MM.1S (cell line): ENCODE measurements at regions not wholly inside any gene's neighbourhood (a gene's known extent, or its start where the extent isn't known, plus 50 kb on each side); places are given as distances from the start of the nearest gene placed in this dataset.

Experiments used
- DNase-seq: peaks from one replicate; pipeline ENCODE4 v3.0.0-alpha.2; 2015
- H2AFZ ChIP-seq: fragments of 300-600 bp; sonication (generic); 2 replicates; pipeline ENCODE4 v1.6.0; 2016; ENCODE audit warnings: antibody characterized with exemption, low read length
- H3F3A ChIP-seq: fragments of 300-600 bp; sonication (generic); 2 replicates; pipeline ENCODE4 v1.6.1; 2016; ENCODE audit warnings: mild to moderate bottlenecking, antibody characterized with exemption, low read length, moderate library complexity, mixed read lengths; ENCODE audit not compliant: insufficient read depth
- H3K27ac ChIP-seq: fragments of 300-600 bp; sonication (generic); 2 replicates; pipeline ENCODE4 v1.5.1; 2016; ENCODE audit warnings: mild to moderate bottlenecking, low read length
- H3K27me3 ChIP-seq: fragments of 300-600 bp; sonication (generic); replicated peaks from 2 replicates; pipeline ENCODE4 v1.6.0; 2016; ENCODE audit warnings: low read length; ENCODE audit not compliant: insufficient read depth
- H3K36me3 ChIP-seq: fragments of 300-600 bp; sonication (generic); replicated peaks from 2 replicates; pipeline ENCODE4 v1.6.1; 2016; ENCODE audit warnings: mild to moderate bottlenecking, low read length, mixed read lengths; ENCODE audit not compliant: insufficient read depth
- H3K4me1 ChIP-seq: fragments of 300-600 bp; sonication (generic); 2 replicates; pipeline ENCODE4 v1.6.1; 2016; ENCODE audit warnings: low read length, mixed read lengths
- H3K4me2 ChIP-seq: fragments of 300-600 bp; sonication (generic); 2 replicates; pipeline ENCODE4 v1.6.0; 2016; ENCODE audit warnings: low read depth, low read length
- H3K4me3 ChIP-seq: fragments of 300-600 bp; sonication (generic); 2 replicates; pipeline ENCODE4 v1.5.1; 2016; ENCODE audit warnings: low read length, mixed read lengths
- H3K79me2 ChIP-seq: fragments of 300-600 bp; sonication (generic); 2 replicates; pipeline ENCODE4 v1.6.1; 2016; ENCODE audit warnings: mixed run types, low read length, mixed read lengths
- H3K9ac ChIP-seq: fragments of 300-600 bp; sonication (generic); 2 replicates; pipeline ENCODE4 v1.6.1; 2016; ENCODE audit warnings: low read length, mixed read lengths
- H3K9me2 ChIP-seq: fragments of 300-600 bp; sonication (generic); replicated peaks from 2 replicates; pipeline ENCODE4 v1.6.1; 2016; ENCODE audit warnings: mild to moderate bottlenecking, low read length, mixed read lengths; ENCODE audit not compliant: insufficient read depth
- H3K9me3 ChIP-seq: fragments of 300-600 bp; sonication (generic); replicated peaks from 2 replicates; pipeline ENCODE4 v1.6.1; 2016; ENCODE audit warnings: mild to moderate bottlenecking, low read length, mixed read lengths; ENCODE audit not compliant: insufficient read depth
- H4K20me1 ChIP-seq: fragments of 300-600 bp; sonication (generic); 2 replicates; pipeline ENCODE4 v1.6.1; 2016; ENCODE audit warnings: mild to moderate bottlenecking, low read length, moderate library complexity, mixed read lengths; ENCODE audit not compliant: insufficient read depth
- EZH2 ChIP-seq: fragments of 300-600 bp; sonication (generic); optimal IDR thresholded peaks from 2 replicates; pipeline ENCODE3; 2017; ENCODE audit warnings: low read depth, mild to moderate bottlenecking, antibody characterized with exemption, low read length, mixed read lengths
- EZH2phosphoT487 ChIP-seq: fragments of 300-600 bp; sonication (generic); IDR thresholded peaks from 2 replicates; pipeline ENCODE4 v1.6.1; 2018; ENCODE audit warnings: antibody characterized with exemption, low read length
- TF ChIP-seq, protein P1 (sequence below): fragments of 300-600 bp; sonication (generic); IDR thresholded peaks from 2 replicates; pipeline ENCODE4 v1.5.1; 2016; ENCODE audit warnings: antibody characterized with exemption, low read length, mixed read lengths

DNA sequence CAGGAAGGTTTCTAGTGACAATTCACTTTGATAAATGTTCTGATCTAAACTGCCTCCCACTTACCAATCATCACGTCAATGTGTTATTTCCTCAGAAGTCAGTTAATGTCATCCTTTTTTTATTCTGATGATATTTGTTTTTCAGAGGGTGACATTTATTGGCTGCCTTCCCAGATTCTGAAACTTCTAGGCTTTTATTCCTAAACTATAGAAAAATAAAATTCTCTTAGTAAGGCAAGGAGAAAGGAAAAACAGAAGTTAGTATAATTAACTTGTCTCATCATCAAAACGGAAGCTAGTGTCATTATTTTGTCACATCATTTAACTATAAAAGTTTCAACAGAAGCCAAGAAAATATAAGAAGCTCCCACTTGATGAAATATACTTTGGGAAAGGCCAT lies 100.0 kb upstream of the C3orf80 start:
- no peaks in the 10 kb centered on the region for H3K9me2 ChIP-seq
- H2AFZ ChIP-seq = no peak overlapping the region
- no peak for DNase-seq
- no peak overlapping the region for H3K27ac ChIP-seq
- no peak overlapping the region for H3K4me3 ChIP-seq
- no peaks in the 10 kb centered on the region for H3K79me2 ChIP-seq
- no peak overlapping the region for H3K9ac ChIP-seq
- no peak overlapping the region for H3K4me2 ChIP-seq
- H3K4me1 ChIP-seq = no peaks in the 10 kb centered on the region
- H4K20me1 ChIP-seq = no peaks in the 10 kb centered on the region
- no peak for TF ChIP-seq EZH2
- H3F3A ChIP-seq = no peaks in the 10 kb centered on the region
- no peaks in the 10 kb centered on the region for H3K9me3 ChIP-seq
- H3K36me3 ChIP-seq = no peaks in the 10 kb centered on the region
- no peaks in the 10 kb centered on the region for H3K27me3 ChIP-seq

DNA sequence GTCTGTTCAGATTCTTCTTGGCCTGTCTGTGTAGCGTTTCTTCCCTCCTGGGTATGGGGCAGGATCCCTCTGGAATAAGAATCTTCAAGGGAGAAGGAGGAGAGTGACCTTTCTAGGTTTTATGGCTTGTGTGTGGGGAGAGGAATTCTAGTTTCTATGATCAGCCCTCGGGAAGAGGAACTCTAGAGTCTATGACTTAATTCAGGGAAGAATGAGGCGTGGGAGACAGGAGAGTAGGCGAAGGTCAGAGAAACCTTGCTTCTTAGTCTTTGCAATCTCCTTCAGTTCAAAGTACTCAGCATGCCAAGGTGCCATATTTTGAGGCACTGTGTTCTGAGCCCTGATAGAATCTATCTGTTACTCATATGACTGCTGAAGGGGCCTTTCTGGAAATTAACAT lies 99.2 kb upstream of the C3orf80 start:
- H3K27me3 ChIP-seq = no peaks in the 10 kb centered on the region
- H4K20me1 ChIP-seq = no peaks in the 10 kb centered on the region
- no peaks in the 10 kb centered on the region for H3K36me3 ChIP-seq
- H3F3A ChIP-seq = no peaks in the 10 kb centered on the region
- H3K9ac ChIP-seq = no peak overlapping the region
- H3K4me1 ChIP-seq = no peaks in the 10 kb centered on the region
- H3K9me3 ChIP-seq = no peaks in the 10 kb centered on the region
- TF ChIP-seq, protein P1, sequence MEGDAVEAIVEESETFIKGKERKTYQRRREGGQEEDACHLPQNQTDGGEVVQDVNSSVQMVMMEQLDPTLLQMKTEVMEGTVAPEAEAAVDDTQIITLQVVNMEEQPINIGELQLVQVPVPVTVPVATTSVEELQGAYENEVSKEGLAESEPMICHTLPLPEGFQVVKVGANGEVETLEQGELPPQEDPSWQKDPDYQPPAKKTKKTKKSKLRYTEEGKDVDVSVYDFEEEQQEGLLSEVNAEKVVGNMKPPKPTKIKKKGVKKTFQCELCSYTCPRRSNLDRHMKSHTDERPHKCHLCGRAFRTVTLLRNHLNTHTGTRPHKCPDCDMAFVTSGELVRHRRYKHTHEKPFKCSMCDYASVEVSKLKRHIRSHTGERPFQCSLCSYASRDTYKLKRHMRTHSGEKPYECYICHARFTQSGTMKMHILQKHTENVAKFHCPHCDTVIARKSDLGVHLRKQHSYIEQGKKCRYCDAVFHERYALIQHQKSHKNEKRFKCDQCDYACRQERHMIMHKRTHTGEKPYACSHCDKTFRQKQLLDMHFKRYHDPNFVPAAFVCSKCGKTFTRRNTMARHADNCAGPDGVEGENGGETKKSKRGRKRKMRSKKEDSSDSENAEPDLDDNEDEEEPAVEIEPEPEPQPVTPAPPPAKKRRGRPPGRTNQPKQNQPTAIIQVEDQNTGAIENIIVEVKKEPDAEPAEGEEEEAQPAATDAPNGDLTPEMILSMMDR = no peak
- TF ChIP-seq EZH2phosphoT487 (no peak), EZH2 (no peak)
- no peak overlapping the region for H2AFZ ChIP-seq
- H3K4me3 ChIP-seq = no peak overlapping the region
- no peak overlapping the region for H3K27ac ChIP-seq
- no peaks in the 10 kb centered on the region for H3K79me2 ChIP-seq
- H3K9me2 ChIP-seq = no peaks in the 10 kb centered on the region
- no peak for DNase-seq
- no peak overlapping the region for H3K4me2 ChIP-seq

DNA sequence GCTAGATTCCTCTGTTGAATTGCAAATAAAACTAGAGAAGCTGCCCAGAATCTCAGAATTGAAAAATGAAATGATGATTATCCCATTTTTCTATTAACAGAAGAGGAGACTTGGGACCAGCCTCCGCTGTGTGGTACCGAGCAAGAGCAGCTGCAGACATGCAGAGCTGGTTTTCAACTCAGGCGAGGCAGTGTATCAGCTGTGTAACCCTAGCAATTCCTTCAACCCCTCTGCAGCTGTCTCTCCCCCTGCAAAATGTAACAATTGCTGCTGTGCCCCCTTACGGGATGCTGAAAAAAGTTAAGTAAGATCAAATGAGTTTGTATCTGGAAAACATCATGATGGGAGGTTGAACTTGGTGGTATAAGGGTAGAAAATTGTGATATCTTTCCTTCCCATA lies 98.5 kb upstream of the C3orf80 start:
- Histone ChIP-seq H3K9me2 (no peaks in the 10 kb centered on the region), H3K9ac (no peak overlapping the region), H3K36me3 (no peaks in the 10 kb centered on the region), H3K4me3 (no peak overlapping the region), H3K27ac (no peak overlapping the region), H3K79me2 (no peaks in the 10 kb centered on the region), H3K27me3 (no peaks in the 10 kb centered on the region), H3K9me3 (no peaks in the 10 kb centered on the region), H3K4me2 (no peak overlapping the region), H3K4me1 (no peaks in the 10 kb centered on the region), H4K20me1 (no peaks in the 10 kb centered on the region), H3F3A (no peaks in the 10 kb centered on the region), H2AFZ (no peak overlapping the region)
- TF ChIP-seq, protein P1 = no peak
- TF ChIP-seq EZH2phosphoT487 (no peak), EZH2 (no peak)
- DNase-seq = no peak

DNA sequence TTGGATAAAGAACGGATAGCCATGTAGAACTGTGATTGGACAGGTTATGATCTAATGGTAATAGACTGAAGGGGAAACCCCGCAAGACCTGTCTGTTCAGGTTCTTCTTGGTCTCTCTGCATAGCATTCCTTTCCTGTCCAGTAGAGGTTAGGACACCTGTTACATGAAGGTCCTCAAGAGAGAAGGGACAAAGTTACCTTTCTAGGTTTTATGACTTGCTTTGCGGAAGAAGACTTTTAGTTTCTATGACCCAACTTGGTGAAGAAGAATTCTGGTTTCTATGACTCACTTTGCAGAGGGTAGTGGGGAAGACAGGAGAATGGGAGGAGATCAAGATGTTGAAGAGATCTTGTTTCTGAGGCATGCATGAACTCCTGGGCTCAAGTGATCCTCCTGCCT lies 97.9 kb upstream of the C3orf80 start:
- no peak overlapping the region for H2AFZ ChIP-seq
- DNase-seq = no peak
- H4K20me1 ChIP-seq = no peaks in the 10 kb centered on the region
- no peak overlapping the region for H3K9ac ChIP-seq
- H3K27me3 ChIP-seq = no peaks in the 10 kb centered on the region
- H3K36me3 ChIP-seq = no peaks in the 10 kb centered on the region
- TF ChIP-seq EZH2phosphoT487 (no peak), EZH2 (no peak)
- TF ChIP-seq, protein P1 = no peak
- H3K4me1 ChIP-seq = no peaks in the 10 kb centered on the region
- no peaks in the 10 kb centered on the region for H3K9me3 ChIP-seq
- no peak overlapping the region for H3K27ac ChIP-seq
- H3F3A ChIP-seq = no peaks in the 10 kb centered on the region
- no peak overlapping the region for H3K4me3 ChIP-seq
- no peaks in the 10 kb centered on the region for H3K79me2 ChIP-seq
- no peaks in the 10 kb centered on the region for H3K9me2 ChIP-seq
- H3K4me2 ChIP-seq = no peak overlapping the region
